GM12891 (cell line): ENCODE measurements at regions not wholly inside any gene's neighbourhood (a gene's known extent, or its start where the extent isn't known, plus 50 kb on each side); places are given as distances from the start of the nearest gene placed in this dataset.

Source experiments
- DNase-seq: peaks from one replicate; pipeline ENCODE4 v3.0.0; 2011; ENCODE audit warnings: low spot score; ENCODE audit not compliant: insufficient read length
- FAIRE-seq: peaks from 2 replicates; lab custom pipeline; 2011; peaks lifted over from hg19 to GRCh38; lab: Jason Lieb, UNC
- PAX5 ChIP-seq: IDR thresholded peaks from 2 replicates; pipeline ENCODE4 v1.6.1; 2011; ENCODE audit warnings: low read length, moderate library complexity, mild to moderate bottlenecking; ENCODE audit not compliant: insufficient read depth, severe bottlenecking
- POLR2A ChIP-seq: IDR thresholded peaks from 2 replicates; pipeline ENCODE4 v1.6.1; 2011; ENCODE audit warnings: low read depth, low read length, control low read depth
- POLR2AphosphoS5 ChIP-seq: IDR thresholded peaks from 2 replicates; pipeline ENCODE4 v1.6.1; 2011; ENCODE audit warnings: low read depth, low read length, control low read depth
- POU2F2 ChIP-seq: IDR thresholded peaks from 2 replicates; pipeline ENCODE4 v1.6.1; 2011; ENCODE audit warnings: low read depth, mild to moderate bottlenecking, control low read depth, low read length, moderate library complexity
- SPI1 ChIP-seq: IDR thresholded peaks from 2 replicates; pipeline ENCODE4 v1.6.1; 2011; ENCODE audit warnings: low read depth, low read length, control low read depth
- TAF1 ChIP-seq: IDR thresholded peaks from 2 replicates; pipeline ENCODE4 v1.6.1; 2011; ENCODE audit warnings: low read depth, low read length, control low read depth

- DNase-seq (no peak), FAIRE-seq (no peak)
- no peak for TF ChIP-seq TAF1
- no peak for TF ChIP-seq PAX5
- TF ChIP-seq SPI1, result no peak
- no peak for TF ChIP-seq POU2F2
- TF ChIP-seq POLR2A, result no peak
- TF ChIP-seq POLR2AphosphoS5, result no peak
Measured at GRCh38 chr5:164076556-164076955, 571.1 kb downstream of the MAT2B start.

- DNase-seq (no peak), FAIRE-seq (no peak)
- TF ChIP-seq SPI1 (no peak), POLR2A (no peak), TAF1 (no peak), POU2F2 (no peak), POLR2AphosphoS5 (no peak), PAX5 (no peak)
Measured at GRCh38 chr5:164090358-164090757, 584.9 kb downstream of the MAT2B start.

GRCh38 chr5:164091836-164092235, 586.4 kb downstream of the MAT2B start:
- TF ChIP-seq POLR2AphosphoS5, result no peak
- TF ChIP-seq PAX5, result no peak
- no peak for TF ChIP-seq POLR2A
- no peak for TF ChIP-seq TAF1
- TF ChIP-seq POU2F2, result no peak
- TF ChIP-seq SPI1, result no peak
- FAIRE-seq, result no peak
- DNase-seq, result no peak

- DNase-seq (no peak), FAIRE-seq (no peak)
- TF ChIP-seq SPI1 (no peak), TAF1 (no peak), POLR2A (no peak), PAX5 (no peak), POLR2AphosphoS5 (no peak), POU2F2 (no peak)
Measured at GRCh38 chr5:164094291-164094690, 588.9 kb downstream of the MAT2B start.

GRCh38 chr5:164097749-164098148, 592.3 kb downstream of the MAT2B start:
- TF ChIP-seq POLR2A (no peak), POLR2AphosphoS5 (no peak), TAF1 (no peak), SPI1 (no peak)
- DNase-seq (no peak), FAIRE-seq (no peak)

- DNase-seq (no peak), FAIRE-seq (no peak)
- TF ChIP-seq POU2F2 (no peak), POLR2A (no peak), PAX5 (no peak), SPI1 (no peak), TAF1 (no peak), POLR2AphosphoS5 (no peak)
Measured at GRCh38 chr5:164098531-164098930, 593.1 kb downstream of the MAT2B start.

- no peak for FAIRE-seq
- TF ChIP-seq TAF1 (no peak), POLR2AphosphoS5 (no peak), POLR2A (no peak), POU2F2 (no peak), PAX5 (no peak), SPI1 (no peak)
- DNase-seq, result no peak
Measured at GRCh38 chr5:164098979-164099378, 593.6 kb downstream of the MAT2B start.

GRCh38 chr5:164115420-164115819, 610.0 kb downstream of the MAT2B start:
- FAIRE-seq (no peak), DNase-seq (no peak)
- TF ChIP-seq PAX5 (no peak), POU2F2 (no peak), SPI1 (no peak), TAF1 (no peak), POLR2AphosphoS5 (no peak), POLR2A (no peak)

GRCh38 chr5:164119806-164120447, 614.5 kb downstream of the MAT2B start:
- no peak for FAIRE-seq
- TF ChIP-seq PAX5 (no peak), POU2F2 (no peak), SPI1 (no peak)
- DNase-seq, result no peak

GRCh38 chr5:164127527-164127926, 622.1 kb downstream of the MAT2B start:
- TF ChIP-seq TAF1, result no peak
- TF ChIP-seq SPI1, result no peak
- TF ChIP-seq POLR2A, result no peak
- TF ChIP-seq POU2F2, result no peak
- TF ChIP-seq POLR2AphosphoS5, result no peak
- no peak for TF ChIP-seq PAX5
- DNase-seq, result no peak
- no peak for FAIRE-seq
